GM23338 (cell line): ENCODE measurements at regions not wholly inside any gene's neighbourhood (a gene's known extent, or its start where the extent isn't known, plus 50 kb on each side); places are given as distances from the start of the nearest gene placed in this dataset.

ENCODE experiments used
- ATAC-seq: fragments of 200-7000 bp; cut with Tn5 transposase; 3 replicates; pipeline ENCODE4 v1.9.1; 2020
- DNase-seq: peaks from one replicate; pipeline ENCODE4 v3.0.0-alpha.2; 2015; ENCODE audit warnings: low spot score
- H2AFZ ChIP-seq: fragments of 200-600 bp; sonication (generic); 2 replicates; pipeline ENCODE4 v1.8.0; 2016; ENCODE audit warnings: antibody characterized with exemption, mild to moderate bottlenecking, moderate library complexity
- H3F3A ChIP-seq: fragments of 200-600 bp; sonication (generic); replicated peaks from 2 replicates; pipeline ENCODE4 v1.8.0; 2017; ENCODE audit warnings: antibody characterized with exemption, mixed run types, low read depth
- H3K27ac ChIP-seq: fragments of 200-600 bp; sonication (generic); 2 replicates; pipeline ENCODE4 v1.6.1; 2016; ENCODE audit warnings: low read depth
- H3K27me3 ChIP-seq: fragments of 200-600 bp; sonication (generic); 2 replicates; pipeline ENCODE4 v1.8.0; 2016; ENCODE audit warnings: mild to moderate bottlenecking, mixed run types, moderate library complexity; ENCODE audit not compliant: insufficient read depth
- H3K36me3 ChIP-seq: fragments of 200-600 bp; sonication (generic); 2 replicates; pipeline ENCODE4 v1.8.0; 2016; ENCODE audit warnings: mild to moderate bottlenecking; ENCODE audit not compliant: insufficient read depth
- H3K4me1 ChIP-seq: fragments of 200-600 bp; sonication (generic); 2 replicates; pipeline ENCODE4 v1.8.0; 2016; ENCODE audit warnings: mild to moderate bottlenecking, moderate library complexity; ENCODE audit not compliant: insufficient read depth
- H3K4me2 ChIP-seq: fragments of 200-600 bp; sonication (generic); 2 replicates; pipeline ENCODE4 v1.7.1; 2017; ENCODE audit warnings: mixed run types
- H3K4me3 ChIP-seq: fragments of 200-600 bp; sonication (generic); 2 replicates; pipeline ENCODE4 v1.6.1; 2016; ENCODE audit warnings: mixed run types
- H3K79me2 ChIP-seq: fragments of 200-600 bp; sonication (generic); replicated peaks from 2 replicates; pipeline ENCODE4 v1.8.0; 2017; ENCODE audit warnings: mild to moderate bottlenecking; ENCODE audit not compliant: insufficient read depth
- H3K9me2 ChIP-seq: fragments of 200-600 bp; sonication (generic); 2 replicates; pipeline ENCODE4 v1.8.0; 2017; ENCODE audit not compliant: insufficient read depth
- H4K20me1 ChIP-seq: fragments of 200-600 bp; sonication (generic); replicated peaks from 2 replicates; pipeline ENCODE4 v1.8.0; 2017; ENCODE audit warnings: mild to moderate bottlenecking; ENCODE audit not compliant: insufficient read depth
- H3K27ac Mint-ChIP-seq: 2 replicates; pipeline ENCODE4 v1.8.0; 2020; ENCODE audit warnings: inconsistent platforms, mild to moderate bottlenecking, moderate library complexity, mixed read lengths
- H3K27me3 Mint-ChIP-seq: 3 replicates; pipeline ENCODE4 v1.8.0; 2022; ENCODE audit warnings: low read depth, mild to moderate bottlenecking, moderate library complexity, mixed read lengths, inconsistent platforms; ENCODE audit not compliant: insufficient read depth, poor library complexity
- H3K36me3 Mint-ChIP-seq: 3 replicates; pipeline ENCODE4 v1.8.0; 2021; ENCODE audit warnings: low read depth, mild to moderate bottlenecking, inconsistent platforms, moderate library complexity, mixed read lengths
- H3K4me1 Mint-ChIP-seq: 3 replicates; pipeline ENCODE4 v1.8.0; 2020; ENCODE audit warnings: mild to moderate bottlenecking, inconsistent platforms, mixed read lengths
- H3K4me3 Mint-ChIP-seq: 3 replicates; pipeline ENCODE4 v1.8.0; 2021; ENCODE audit warnings: moderate library complexity, mild to moderate bottlenecking, inconsistent platforms, mixed read lengths
- H3K9me3 Mint-ChIP-seq: 3 replicates; pipeline ENCODE4 v1.8.0; 2020; ENCODE audit warnings: moderate library complexity, mild to moderate bottlenecking, inconsistent platforms, mixed read lengths
- CREB1 ChIP-seq: fragments of 250-450 bp; sonication (Bioruptor Pico); IDR thresholded peaks from 2 replicates; pipeline ENCODE4 v1.5.0; 2020; ENCODE audit warnings: low read depth, mild to moderate bottlenecking, moderate library complexity
- CTCF ChIP-seq, 2 experiments: fragments of 200-600 bp in 1 of 2; sonication (generic) in 1 of 2; conservative IDR thresholded peaks; 2 replicates each; pipeline versions ENCODE4 v1.5.1 to v1.6.1; 2016 to 2017; ENCODE audit warnings: antibody characterized with exemption in 2 of 2, low read depth in 2 of 2, mild to moderate bottlenecking in 2 of 2, moderate library complexity in 1 of 2
- ETS1 ChIP-seq: IDR thresholded peaks from 2 replicates; pipeline ENCODE4 v1.6.1; 2016; ENCODE audit warnings: antibody characterized with exemption
- EZH2 ChIP-seq: fragments of 200-600 bp; sonication (generic); IDR thresholded peaks from one replicate; pipeline ENCODE4 v1.8.0; 2017; ENCODE audit warnings: antibody characterized with exemption, mild to moderate bottlenecking, low read depth; ENCODE audit not compliant: unreplicated experiment
- EZH2phosphoT487 ChIP-seq: fragments of 200-600 bp; sonication (generic); IDR thresholded peaks from one replicate; pipeline ENCODE4 v1.8.1; 2018; ENCODE audit warnings: antibody characterized with exemption; ENCODE audit not compliant: unreplicated experiment
- POLR2AphosphoS5 ChIP-seq: IDR thresholded peaks from 2 replicates; pipeline ENCODE4 v1.6.1; 2016; ENCODE audit warnings: antibody characterized with exemption, low read depth
- REST ChIP-seq: IDR thresholded peaks from one replicate; pipeline ENCODE4 v1.6.1; 2018; ENCODE audit warnings: antibody characterized with exemption; ENCODE audit not compliant: unreplicated experiment
- STAT1 ChIP-seq: IDR thresholded peaks from one replicate; pipeline ENCODE4 v1.6.1; 2016; ENCODE audit warnings: antibody characterized with exemption; ENCODE audit not compliant: unreplicated experiment
- ZNF114 ChIP-seq: fragments of 250-450 bp; sonication (Bioruptor Pico); IDR thresholded peaks from 2 replicates; pipeline ENCODE4 v1.5.0; 2020; ENCODE audit warnings: mild to moderate bottlenecking, moderate library complexity
- ZNF331 ChIP-seq: fragments of 250-450 bp; sonication (Bioruptor Pico); IDR thresholded peaks from 2 replicates; pipeline ENCODE4 v1.5.0; 2020; ENCODE audit warnings: low read depth, mild to moderate bottlenecking, moderate library complexity
- ZNF462 ChIP-seq: fragments of 250-450 bp; sonication (Bioruptor Pico); IDR thresholded peaks from 2 replicates; pipeline ENCODE4 v1.5.0; 2020; ENCODE audit warnings: mild to moderate bottlenecking, moderate library complexity

- Mint-ChIP-seq H3K27me3 (no peaks in the 10 kb centered on the region), H3K4me1 (no peaks in the 10 kb centered on the region), H3K36me3 (no peaks in the 10 kb centered on the region), H3K4me3 (no peak overlapping the region), H3K9me3 (no peaks in the 10 kb centered on the region), H3K27ac (no peak overlapping the region)
- H3K4me3 ChIP-seq = no peak overlapping the region
- H3K4me2 ChIP-seq = no peak overlapping the region
- TF ChIP-seq ZNF462 (CRISPR knock-in tag) = no peak
- no peak for TF ChIP-seq EZH2
- no peak for TF ChIP-seq ZNF331
- TF ChIP-seq ZNF114 (CRISPR knock-in tag) = no peak
- no peak for TF ChIP-seq CTCF (conservative IDR thresholded peaks at IDR 0.05; ENCODE audit: low read depth in 2 of 2)
- TF ChIP-seq POLR2AphosphoS5 = no peak
- no peak for TF ChIP-seq ETS1
- TF ChIP-seq STAT1 = no peak
- TF ChIP-seq EZH2phosphoT487 = no peak
- no peak for TF ChIP-seq CREB1 (CRISPR knock-in tag)
- no peak for TF ChIP-seq REST
- DNase-seq = no peak
- H3K79me2 ChIP-seq = no peaks in the 10 kb centered on the region
- no peaks in the 10 kb centered on the region for H3F3A ChIP-seq
- no peak overlapping the region for H2AFZ ChIP-seq
- no peak for ATAC-seq
- no peaks in the 10 kb centered on the region for H3K4me1 ChIP-seq
- H3K27me3 ChIP-seq = no peaks in the 10 kb centered on the region
- H3K36me3 ChIP-seq = no peaks in the 10 kb centered on the region
- H4K20me1 ChIP-seq = no peaks in the 10 kb centered on the region
- H3K9me2 ChIP-seq = 0 out of 2 replicates have a peak, but pooled peaks cover 2% of the 10 kb centered on the region
- no peak overlapping the region for H3K27ac ChIP-seq
Observed at GRCh38 chr3:46135475-46135874, 72.6 kb downstream of the CCR1 start.
